OCI-LY1 (cell line): ENCODE measurements at regions not wholly inside any gene's neighbourhood (a gene's known extent, or its start where the extent isn't known, plus 50 kb on each side); places are given as distances from the start of the nearest gene placed in this dataset.

Source experiments
- EZH2 ChIP-seq: fragments of 200-600 bp; sonication (generic), shearing (Covaris generic); IDR thresholded peaks from 2 replicates; pipeline ENCODE4 v1.8.0; 2017; ENCODE audit warnings: borderline replicate concordance, mixed run types, mild to moderate bottlenecking, antibody characterized with exemption, low read length, moderate library complexity, mixed read lengths
- TF ChIP-seq, protein P1 (sequence below): fragments of 200-600 bp; sonication (generic), shearing (Covaris generic); IDR thresholded peaks from 2 replicates; pipeline ENCODE4 v1.5.1; 2017; ENCODE audit warnings: mild to moderate bottlenecking, antibody characterized with exemption, low read length, moderate library complexity, mixed read lengths

DNA sequence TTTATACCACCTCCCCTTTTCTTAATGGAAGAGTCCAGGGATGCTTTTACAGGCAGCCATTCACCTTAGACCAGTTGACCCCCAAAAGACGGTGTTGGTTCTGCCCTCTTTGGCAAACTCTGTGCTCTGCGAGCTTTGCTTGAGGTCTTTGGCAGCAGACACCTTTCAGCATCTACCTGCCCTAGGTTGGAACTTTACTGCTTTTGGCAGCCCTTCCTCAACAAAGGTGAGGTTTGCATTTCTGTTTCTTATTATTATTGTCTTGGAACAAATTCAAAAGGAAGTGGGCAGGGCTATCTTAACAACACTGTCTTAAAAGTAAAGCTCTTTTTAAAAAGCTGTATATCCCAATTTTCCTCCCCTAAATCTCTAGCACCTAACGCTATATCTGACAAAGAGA is 136.4 kb upstream of the SLC14A2 start:
- TF ChIP-seq, protein P1, sequence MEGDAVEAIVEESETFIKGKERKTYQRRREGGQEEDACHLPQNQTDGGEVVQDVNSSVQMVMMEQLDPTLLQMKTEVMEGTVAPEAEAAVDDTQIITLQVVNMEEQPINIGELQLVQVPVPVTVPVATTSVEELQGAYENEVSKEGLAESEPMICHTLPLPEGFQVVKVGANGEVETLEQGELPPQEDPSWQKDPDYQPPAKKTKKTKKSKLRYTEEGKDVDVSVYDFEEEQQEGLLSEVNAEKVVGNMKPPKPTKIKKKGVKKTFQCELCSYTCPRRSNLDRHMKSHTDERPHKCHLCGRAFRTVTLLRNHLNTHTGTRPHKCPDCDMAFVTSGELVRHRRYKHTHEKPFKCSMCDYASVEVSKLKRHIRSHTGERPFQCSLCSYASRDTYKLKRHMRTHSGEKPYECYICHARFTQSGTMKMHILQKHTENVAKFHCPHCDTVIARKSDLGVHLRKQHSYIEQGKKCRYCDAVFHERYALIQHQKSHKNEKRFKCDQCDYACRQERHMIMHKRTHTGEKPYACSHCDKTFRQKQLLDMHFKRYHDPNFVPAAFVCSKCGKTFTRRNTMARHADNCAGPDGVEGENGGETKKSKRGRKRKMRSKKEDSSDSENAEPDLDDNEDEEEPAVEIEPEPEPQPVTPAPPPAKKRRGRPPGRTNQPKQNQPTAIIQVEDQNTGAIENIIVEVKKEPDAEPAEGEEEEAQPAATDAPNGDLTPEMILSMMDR = no peak
- TF ChIP-seq EZH2 = no peak
